Kidney (tissue), 13 donors: ENCODE measurements at regions not wholly inside any gene's neighbourhood (a gene's known extent, or its start where the extent isn't known, plus 50 kb on each side); places are given as distances from the start of the nearest gene placed in this dataset.
"Not testable (repeated sequence)": the region's sequence is repeated elsewhere in the genome, so short reads cannot be mapped to it uniquely, and the experiment has no call there.

Source experiments
- DNase-seq, 5 donors: peaks; one replicate each; pipeline ENCODE4 v3.0.0-alpha.2; 2013 to 2020
- FAIRE-seq: peaks from 2 replicates; lab custom pipeline; 2012; peaks lifted over from hg19 to GRCh38; lab: Jason Lieb, UNC
- H3K27ac ChIP-seq, 2 donors: one replicate each; pipeline ENCODE4 v1.7.0; 2013; ENCODE audit warnings: low read depth in 2 of 2, low read length in 2 of 2, inconsistent platforms in 1 of 2
- H3K27me3 ChIP-seq: one replicate; pipeline ENCODE4 v1.7.1; 2013; ENCODE audit warnings: low read length, inconsistent platforms; ENCODE audit not compliant: control insufficient read depth, insufficient read depth
- H3K36me3 ChIP-seq, 3 donors: one replicate each; pipeline versions ENCODE4 v1.7.0 to v1.7.1; 2013; ENCODE audit warnings: low read length in 3 of 3, control low read depth in 1 of 3, inconsistent platforms in 1 of 3; ENCODE audit not compliant: insufficient read depth in 3 of 3, control insufficient read depth in 2 of 3
- H3K4me1 ChIP-seq, 3 donors: one replicate each; pipeline versions ENCODE4 v1.7.0 to v1.7.1; 2013; ENCODE audit warnings: low read length in 3 of 3, inconsistent platforms in 1 of 3, low read depth in 1 of 3; ENCODE audit not compliant: control insufficient read depth in 2 of 3, insufficient read depth in 2 of 3
- H3K4me3 ChIP-seq, 3 donors: one replicate each; pipeline versions ENCODE4 v1.7.0 to v1.8.1; 2013; ENCODE audit warnings: low read length in 3 of 3, control low read depth in 1 of 3, inconsistent platforms in 1 of 3
- H3K9ac ChIP-seq, 3 donors: one replicate each; pipeline versions ENCODE4 v1.7.0 to v1.7.1; 2013; ENCODE audit warnings: low read length in 3 of 3, control low read depth in 1 of 3, inconsistent platforms in 1 of 3
- H3K9me3 ChIP-seq, 3 donors: one replicate each; pipeline versions ENCODE4 v1.7.0 to v1.7.1; 2013; ENCODE audit warnings: low read length in 3 of 3, control low read depth in 1 of 3, inconsistent platforms in 1 of 3; ENCODE audit not compliant: control insufficient read depth in 2 of 3, insufficient read depth in 1 of 3
- intact Hi-C: fragments of 100-400 bp; cut with DNase I; formaldehyde crosslinking; loops from one replicate; pipeline ENCODE4 v1.11.1; 2022
- TF ChIP-seq, protein P1 (sequence below): IDR thresholded peaks from 3 replicates; pipeline ENCODE4 v1.5.1; 2012; ENCODE audit warnings: mild to moderate bottlenecking, moderate library complexity, borderline replicate concordance; ENCODE audit not compliant: insufficient read depth; ENCODE audit errors: extremely low read depth
- donor health status: control.
- donor health status: control.
- donor health status: control.
- donor health status: control.
- donor health status: control.
- donor health status: DM: yes; HTN: yes; CAD: no.
- donor health status: Normal renal cell carcinoma (clear cell type).

DNA sequence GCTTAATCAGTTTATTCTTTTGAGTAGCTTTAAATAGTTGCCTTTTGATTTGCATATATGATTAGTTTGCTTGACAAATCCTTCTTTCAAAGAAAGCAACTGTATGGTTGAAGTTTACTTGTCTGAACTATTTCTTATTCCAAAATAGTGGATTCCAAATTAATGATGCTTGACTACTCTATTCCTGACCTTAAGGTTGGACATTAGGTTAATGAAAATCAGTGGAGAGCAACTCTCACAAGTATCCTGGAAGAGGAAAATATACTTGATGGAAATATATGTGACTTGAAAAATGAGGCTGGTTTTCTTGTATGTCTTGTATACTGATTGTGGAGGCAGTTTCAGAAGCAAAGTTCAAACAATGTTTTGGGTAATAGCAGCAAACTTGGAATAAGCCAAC, 369.2 kb upstream of the PODXL start:
- intact Hi-C loops: no loop called here

DNA sequence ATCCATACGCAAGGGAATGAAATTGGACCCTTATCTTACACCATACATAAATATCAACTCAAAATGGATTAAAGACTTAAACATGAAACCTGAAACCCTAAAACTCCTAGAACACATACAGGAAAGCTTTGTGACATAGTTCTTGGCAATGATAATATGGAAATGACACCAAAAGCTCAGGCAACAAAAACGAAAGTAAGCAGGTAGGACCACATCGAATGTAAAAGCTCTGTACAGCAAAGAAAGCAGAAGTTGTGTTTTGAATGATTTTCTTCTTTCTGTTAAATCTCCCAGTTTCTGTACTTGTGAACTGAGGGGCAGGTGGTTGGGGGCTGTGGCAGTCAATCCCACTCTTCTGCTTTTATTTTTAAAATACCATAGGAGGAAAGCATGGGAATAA, 368.4 kb upstream of the PODXL start:
- no peaks in the 10 kb centered on the region for H3K36me3 ChIP-seq
- H3K4me3 ChIP-seq: no peak overlapping the region
- H3K4me1 ChIP-seq: peaks cover 0 to 4% (median 0%) of the 10 kb centered on the region in 3 donors
- H3K9ac ChIP-seq: no peak overlapping the region
- H3K27me3 ChIP-seq: no peaks in the 10 kb centered on the region
- no peaks in the 10 kb centered on the region for H3K9me3 ChIP-seq
- intact Hi-C loops: no loop called here
- H3K27ac ChIP-seq: no peak overlapping the region
- FAIRE-seq: no peak
- TF ChIP-seq, protein P1, sequence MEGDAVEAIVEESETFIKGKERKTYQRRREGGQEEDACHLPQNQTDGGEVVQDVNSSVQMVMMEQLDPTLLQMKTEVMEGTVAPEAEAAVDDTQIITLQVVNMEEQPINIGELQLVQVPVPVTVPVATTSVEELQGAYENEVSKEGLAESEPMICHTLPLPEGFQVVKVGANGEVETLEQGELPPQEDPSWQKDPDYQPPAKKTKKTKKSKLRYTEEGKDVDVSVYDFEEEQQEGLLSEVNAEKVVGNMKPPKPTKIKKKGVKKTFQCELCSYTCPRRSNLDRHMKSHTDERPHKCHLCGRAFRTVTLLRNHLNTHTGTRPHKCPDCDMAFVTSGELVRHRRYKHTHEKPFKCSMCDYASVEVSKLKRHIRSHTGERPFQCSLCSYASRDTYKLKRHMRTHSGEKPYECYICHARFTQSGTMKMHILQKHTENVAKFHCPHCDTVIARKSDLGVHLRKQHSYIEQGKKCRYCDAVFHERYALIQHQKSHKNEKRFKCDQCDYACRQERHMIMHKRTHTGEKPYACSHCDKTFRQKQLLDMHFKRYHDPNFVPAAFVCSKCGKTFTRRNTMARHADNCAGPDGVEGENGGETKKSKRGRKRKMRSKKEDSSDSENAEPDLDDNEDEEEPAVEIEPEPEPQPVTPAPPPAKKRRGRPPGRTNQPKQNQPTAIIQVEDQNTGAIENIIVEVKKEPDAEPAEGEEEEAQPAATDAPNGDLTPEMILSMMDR: no peak
- no peak for DNase-seq

More for the DNA sequence above, 369.2 kb upstream of the PODXL start:
- DNase-seq: peak in 2 of 5 donors; percentile 36 to 58
- no peak for FAIRE-seq
- Histone ChIP-seq H3K27me3 (no peaks in the 10 kb centered on the region), H3K4me1 (peaks cover 0 to 4% (median 0%) of the 10 kb centered on the region in 3 donors), H3K9ac (no peak overlapping the region), H3K4me3 (no peak overlapping the region), H3K27ac (no peak overlapping the region), H3K9me3 (no peaks in the 10 kb centered on the region), H3K36me3 (no peaks in the 10 kb centered on the region)
- TF ChIP-seq, protein P1: no peak

DNA sequence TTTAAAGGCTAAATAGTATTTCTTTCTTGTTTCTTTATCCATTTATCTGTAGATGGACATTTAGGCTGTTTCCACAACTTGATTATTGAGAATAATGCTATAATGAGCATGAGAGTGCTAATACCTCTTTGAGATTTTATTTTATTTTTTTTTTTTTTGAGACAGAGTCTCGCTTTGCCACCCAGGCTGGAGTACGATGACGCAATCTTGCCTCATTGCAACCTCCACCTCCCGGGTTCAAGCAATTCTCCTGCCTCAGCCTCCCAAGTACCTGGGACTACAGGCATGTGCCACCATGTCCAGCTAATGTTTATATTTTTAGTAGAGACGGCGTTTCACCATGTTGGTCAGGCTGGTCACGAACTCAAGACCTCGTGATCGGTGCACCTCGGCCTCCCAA, 366.5 kb upstream of the PODXL start:
- FAIRE-seq, H3K9me3 ChIP-seq, H3K9ac ChIP-seq, H3K4me1 ChIP-seq, H3K4me3 ChIP-seq, H3K27ac ChIP-seq, intact Hi-C loops, H3K27me3 ChIP-seq, H3K36me3 ChIP-seq, DNase-seq: not testable (repeated sequence)

- Histone ChIP-seq H3K4me1 (peaks cover 0 to 4% (median 0%) of the 10 kb centered on the region in 3 donors), H3K4me3 (no peak overlapping the region), H3K27ac (no peak overlapping the region), H3K36me3 (no peaks in the 10 kb centered on the region), H3K27me3 (no peaks in the 10 kb centered on the region), H3K9me3 (no peaks in the 10 kb centered on the region), H3K9ac (no peak overlapping the region)
- DNase-seq (no peak), FAIRE-seq (no peak)
- intact Hi-C loops: no loop called here
- TF ChIP-seq, protein P1: no peak
Measured at GRCh38 chr7:131921016-131921415, 364.6 kb upstream of the PODXL start.
